Hepatocyte (in vitro differentiated cells): ENCODE measurements at regions not wholly inside any gene's neighbourhood (a gene's known extent, or its start where the extent isn't known, plus 50 kb on each side); places are given as distances from the start of the nearest gene placed in this dataset.

Experiments
- CTCF ChIP-seq: fragments of 200-600 bp; sonication (generic); IDR thresholded peaks from 2 replicates; pipeline ENCODE4 v1.5.1; 2016; ENCODE audit warnings: antibody characterized with exemption, mild to moderate bottlenecking; ENCODE audit not compliant: poor library complexity
- EZH2 ChIP-seq: fragments of 200-600 bp; sonication (generic); IDR thresholded peaks from 2 replicates; pipeline ENCODE4 v1.6.1; 2016; ENCODE audit warnings: antibody characterized with exemption, mild to moderate bottlenecking, borderline replicate concordance
- EZH2phosphoT487 ChIP-seq: fragments of 200-600 bp; sonication (generic); IDR thresholded peaks from one replicate; pipeline ENCODE4 v1.6.1; 2018; ENCODE audit warnings: antibody characterized with exemption, mild to moderate bottlenecking, low read depth, moderate library complexity; ENCODE audit not compliant: unreplicated experiment, severe bottlenecking

DNA sequence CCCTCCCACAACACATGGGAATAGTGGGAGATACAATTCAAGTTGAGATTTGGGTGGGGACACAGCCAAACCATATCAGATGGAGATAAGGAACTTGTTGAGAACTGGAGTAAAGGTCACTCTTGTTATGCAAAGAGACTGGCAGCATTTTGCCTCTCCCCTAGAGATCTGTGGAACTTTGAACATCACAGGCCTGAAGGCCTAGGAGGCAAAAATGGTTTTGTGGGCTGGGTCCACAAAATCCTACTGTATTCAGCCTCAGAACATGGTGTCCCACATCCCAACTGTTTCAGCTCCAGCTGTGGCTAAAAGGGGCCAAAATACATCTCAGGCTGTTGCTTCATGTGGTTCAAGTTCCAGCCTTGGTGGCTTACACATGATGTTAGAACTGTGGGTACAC, 1247.8 kb upstream of the IGFBP7 start:
- TF ChIP-seq CTCF: no peak
- no peak for TF ChIP-seq EZH2
- TF ChIP-seq EZH2phosphoT487: no peak
